ENCODE measurements at regions not wholly inside any gene's neighbourhood (a gene's known extent, or its start where the extent isn't known, plus 50 kb on each side); places are given as distances from the start of the nearest gene placed in this dataset.

DNA sequence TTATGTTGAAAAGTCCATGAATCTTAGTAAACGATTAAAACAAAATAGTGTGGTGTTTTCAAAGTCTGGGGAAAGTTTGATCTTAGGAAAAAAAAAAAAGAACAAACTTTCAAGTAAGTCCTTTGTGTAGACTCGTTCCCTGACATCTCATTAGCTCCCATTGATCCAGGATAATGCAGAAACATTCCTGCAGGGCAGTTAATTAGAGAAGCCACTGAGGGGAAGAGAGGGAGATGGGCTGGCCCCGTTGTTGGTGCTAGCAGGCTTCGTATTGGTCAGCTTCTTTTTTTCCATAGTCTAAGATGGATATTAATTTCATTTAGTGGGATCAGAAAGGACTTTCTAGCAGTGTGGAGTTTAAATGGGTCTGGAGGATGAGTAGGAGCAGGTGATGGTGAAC lies 340.2 kb downstream of the DRD1 start:
- TF ChIP-seq, protein P1, sequence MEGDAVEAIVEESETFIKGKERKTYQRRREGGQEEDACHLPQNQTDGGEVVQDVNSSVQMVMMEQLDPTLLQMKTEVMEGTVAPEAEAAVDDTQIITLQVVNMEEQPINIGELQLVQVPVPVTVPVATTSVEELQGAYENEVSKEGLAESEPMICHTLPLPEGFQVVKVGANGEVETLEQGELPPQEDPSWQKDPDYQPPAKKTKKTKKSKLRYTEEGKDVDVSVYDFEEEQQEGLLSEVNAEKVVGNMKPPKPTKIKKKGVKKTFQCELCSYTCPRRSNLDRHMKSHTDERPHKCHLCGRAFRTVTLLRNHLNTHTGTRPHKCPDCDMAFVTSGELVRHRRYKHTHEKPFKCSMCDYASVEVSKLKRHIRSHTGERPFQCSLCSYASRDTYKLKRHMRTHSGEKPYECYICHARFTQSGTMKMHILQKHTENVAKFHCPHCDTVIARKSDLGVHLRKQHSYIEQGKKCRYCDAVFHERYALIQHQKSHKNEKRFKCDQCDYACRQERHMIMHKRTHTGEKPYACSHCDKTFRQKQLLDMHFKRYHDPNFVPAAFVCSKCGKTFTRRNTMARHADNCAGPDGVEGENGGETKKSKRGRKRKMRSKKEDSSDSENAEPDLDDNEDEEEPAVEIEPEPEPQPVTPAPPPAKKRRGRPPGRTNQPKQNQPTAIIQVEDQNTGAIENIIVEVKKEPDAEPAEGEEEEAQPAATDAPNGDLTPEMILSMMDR (IDR thresholded peaks at IDR 0.05) = no peak

DNA sequence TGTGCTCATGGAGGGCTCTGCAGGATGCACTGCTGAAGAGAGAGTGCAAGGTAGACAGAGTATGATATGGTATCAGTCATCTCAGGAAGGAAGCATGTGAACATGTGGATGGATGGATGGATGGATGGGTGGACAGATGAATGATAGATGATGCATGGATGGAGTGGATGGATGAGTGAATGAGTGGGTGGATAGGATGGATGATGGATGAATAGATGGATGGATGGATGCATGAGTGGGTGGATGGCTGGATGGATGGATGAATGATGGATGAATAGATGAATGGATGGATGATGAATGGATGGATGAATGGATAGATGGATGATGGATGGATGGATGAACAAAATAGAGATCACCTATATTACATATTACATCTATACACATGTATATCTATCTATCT lies 341.3 kb downstream of the DRD1 start:
- TF ChIP-seq, protein P1 (IDR thresholded peaks at IDR 0.05) = no peak

DNA sequence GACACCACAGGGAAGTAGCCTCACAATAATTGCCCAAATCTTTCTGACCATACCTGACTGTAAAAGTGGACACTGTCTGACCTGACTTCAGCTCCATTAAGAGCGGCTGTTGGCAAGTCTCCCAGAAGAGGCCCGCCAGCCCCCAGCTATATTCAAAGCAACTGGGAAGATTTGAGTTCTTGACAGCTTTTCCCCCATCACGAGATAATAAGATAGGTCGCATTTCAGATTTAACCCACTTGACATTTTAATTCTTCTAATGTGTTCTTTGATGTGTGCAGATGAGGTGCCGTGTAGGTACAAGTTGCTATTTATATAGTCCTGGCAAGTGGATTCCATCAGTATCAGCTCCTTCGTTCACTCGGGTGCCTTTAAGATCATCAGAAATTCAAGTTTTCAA lies 345.7 kb downstream of the DRD1 start:
- TF ChIP-seq, protein P1 (IDR thresholded peaks at IDR 0.05) = no peak

DNA sequence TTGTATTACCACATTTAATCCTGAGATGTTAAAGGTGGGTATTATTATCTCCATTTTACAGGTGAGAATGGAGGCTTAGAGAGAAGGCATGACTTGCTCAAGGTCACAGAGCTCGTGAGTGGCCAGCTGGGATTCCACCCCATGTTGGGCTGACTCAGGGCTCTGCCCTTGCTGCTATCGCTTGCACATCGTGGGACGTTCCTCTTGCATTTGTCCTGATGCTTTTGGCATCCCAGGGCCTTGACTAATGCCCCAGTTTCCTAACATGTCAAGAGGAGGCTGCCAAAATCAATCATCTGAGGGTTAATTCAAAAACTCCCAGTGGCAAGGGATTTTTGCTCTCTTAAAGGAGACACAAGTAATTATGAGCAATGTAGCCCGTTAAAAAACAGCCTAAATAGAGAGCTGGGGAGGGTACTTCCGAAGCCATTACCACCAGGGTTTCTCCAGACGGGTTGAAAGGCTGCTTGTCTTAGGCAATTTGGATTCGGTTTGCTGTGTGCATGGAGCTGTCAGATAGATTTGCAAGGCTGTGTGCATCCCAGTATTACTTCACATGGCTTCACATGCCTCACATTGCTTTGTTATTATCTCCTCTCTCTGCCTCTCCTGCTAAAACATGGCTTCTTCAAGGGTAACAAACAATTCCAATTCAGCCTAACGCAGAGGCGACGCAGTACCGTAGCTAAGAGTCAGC lies 347.4 kb downstream of the DRD1 start:
- TF ChIP-seq, protein P1 (IDR thresholded peaks at IDR 0.05) = no peak

DNA sequence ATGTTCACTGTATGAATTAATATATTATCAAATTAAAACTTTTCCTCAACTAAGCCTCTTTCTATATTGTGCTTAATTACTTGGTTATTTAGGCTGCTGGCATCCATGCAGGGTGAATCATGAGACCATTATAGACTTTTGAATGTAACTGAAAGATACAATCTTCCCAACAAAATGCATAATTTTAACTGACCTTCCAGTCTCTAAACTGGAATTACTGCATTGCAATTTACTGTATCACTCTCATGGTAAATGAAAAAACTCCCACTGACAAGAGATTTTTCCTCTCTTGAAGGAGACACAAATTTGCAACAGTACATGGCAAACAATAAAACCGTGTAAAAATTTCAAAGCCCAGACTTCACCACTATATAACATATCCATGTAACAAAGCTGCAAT lies 349.5 kb downstream of the DRD1 start:
- TF ChIP-seq, protein P1 (IDR thresholded peaks at IDR 0.05) = no peak

DNA sequence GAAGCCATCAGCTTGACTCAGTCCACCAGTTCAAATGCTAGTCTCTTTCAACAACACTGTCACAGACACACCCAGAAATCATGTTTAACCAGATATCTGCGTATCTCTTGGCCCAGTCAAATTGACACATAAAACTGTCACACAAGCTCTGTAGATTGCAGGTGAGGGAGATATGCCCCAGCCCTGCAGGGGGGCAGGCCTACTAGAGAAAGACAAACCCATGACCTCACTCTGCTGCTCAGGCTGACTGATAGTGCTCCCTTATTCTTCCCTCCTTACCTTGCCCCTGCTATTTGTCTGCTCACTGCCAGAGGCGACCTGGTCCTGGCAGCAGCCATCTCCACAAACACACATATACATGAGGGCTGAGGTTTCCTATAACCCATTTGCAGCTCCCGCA lies 351.3 kb downstream of the DRD1 start:
- TF ChIP-seq, protein P1 (IDR thresholded peaks at IDR 0.05) = no peak

DNA sequence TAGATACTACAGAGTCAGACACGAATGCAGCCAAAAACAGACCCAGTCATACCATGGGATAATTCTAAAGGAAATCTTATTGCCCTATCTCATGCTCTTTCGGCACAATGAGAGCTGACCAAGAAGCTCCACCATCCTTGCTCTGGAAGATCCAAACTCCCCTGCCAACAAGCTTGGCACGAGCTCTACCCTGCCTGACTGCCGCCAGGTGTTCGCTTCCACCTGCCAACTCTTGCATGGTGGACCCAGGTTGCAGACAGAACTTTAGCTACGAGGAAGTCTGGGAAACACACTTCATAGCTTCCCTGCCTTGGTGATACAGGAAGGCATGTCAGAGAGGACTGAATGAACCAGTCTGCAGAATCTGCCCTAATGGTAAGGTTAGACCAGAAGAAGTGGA lies 355.0 kb downstream of the DRD1 start:
- TF ChIP-seq, protein P1 (IDR thresholded peaks at IDR 0.05) = no peak
